NCI-H69 (cell line): ENCODE measurements at regions not wholly inside any gene's neighbourhood (a gene's known extent, or its start where the extent isn't known, plus 50 kb on each side); places are given as distances from the start of the nearest gene placed in this dataset.
"Not testable (repeated sequence)": the region's sequence is repeated elsewhere in the genome, so short reads cannot be mapped to it uniquely, and the experiment has no call there.

Experiments
- DNase-seq: peaks from one replicate; lab custom pipeline; 2025; lab: John Stamatoyannopoulos, UW

DNA sequence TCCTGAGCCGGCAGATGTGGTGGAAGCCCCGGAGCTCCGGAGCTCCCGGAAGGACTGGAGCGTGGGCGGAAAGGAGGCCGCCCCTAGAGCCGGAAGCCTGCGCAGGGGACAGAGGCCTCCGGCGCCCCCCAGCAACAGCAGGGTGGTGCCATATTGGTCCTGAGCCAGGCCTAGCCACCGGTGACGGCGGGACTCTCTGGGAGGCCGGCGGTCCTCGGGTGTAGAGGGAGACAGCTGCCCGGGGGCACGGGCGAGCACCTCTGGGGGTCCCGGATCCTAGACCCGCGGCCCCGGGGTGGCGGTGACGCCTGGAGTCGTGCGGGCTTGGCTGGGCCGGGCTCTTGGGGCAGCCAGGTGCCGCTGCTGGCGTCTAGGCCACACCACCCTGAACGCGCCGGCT, 1472.2 kb downstream of the FOXD4L5 start:
- not testable (repeated sequence) for DNase-seq

- DNase-seq, result not testable (repeated sequence)
These were observed 1480.8 kb downstream of the FOXD4L5 start for GRCh38 chr9:63804205-63804604.

- DNase-seq, result not testable (repeated sequence)
These were observed 1490.8 kb downstream of the FOXD4L5 start for GRCh38 chr9:63794081-63794685.

GRCh38 chr9:63787454-63787853, 1497.6 kb downstream of the FOXD4L5 start:
- not testable (repeated sequence) for DNase-seq

DNA sequence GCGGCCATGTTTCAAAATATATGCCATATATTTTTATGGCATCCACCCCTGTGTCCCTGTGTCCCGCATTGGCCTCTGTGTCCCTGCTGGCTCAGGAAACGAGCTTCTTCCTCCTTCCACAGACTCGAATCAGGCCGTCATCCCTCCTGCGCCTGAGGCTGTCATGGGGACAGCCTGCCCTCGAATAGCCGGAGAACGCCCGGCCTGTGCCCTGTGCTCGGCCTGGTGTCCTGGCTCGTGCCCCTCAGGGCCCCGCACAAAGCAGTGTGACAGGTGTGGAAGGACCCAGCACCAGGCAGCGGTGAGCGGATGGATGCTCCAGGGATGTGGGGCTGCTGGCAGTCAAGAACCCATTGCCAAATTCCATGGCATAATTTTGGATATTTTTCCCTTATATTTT, 1500.0 kb downstream of the FOXD4L5 start:
- DNase-seq, result not testable (repeated sequence)

DNA sequence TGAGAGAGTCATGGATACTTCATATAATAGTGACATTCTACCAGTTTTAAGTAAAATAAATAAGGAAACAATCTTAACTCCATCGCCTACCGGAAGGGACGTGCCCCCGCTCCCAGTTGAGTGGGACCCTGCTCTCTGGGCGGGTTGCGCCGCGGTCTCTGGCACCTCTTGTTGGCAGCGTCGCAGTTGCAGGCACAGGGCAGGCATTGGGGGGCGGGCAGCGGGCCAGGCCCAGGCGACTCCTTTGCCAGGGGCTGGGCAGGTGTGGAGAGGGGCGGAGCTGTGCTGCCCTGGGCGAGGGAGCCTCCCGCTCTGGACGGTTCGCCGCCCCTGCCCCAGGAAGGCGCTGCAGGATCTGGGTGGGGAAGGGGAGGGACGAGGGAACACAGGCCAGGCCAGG, 1500.6 kb downstream of the FOXD4L5 start:
- DNase-seq, result not testable (repeated sequence)

- not testable (repeated sequence) for DNase-seq
These were observed 1503.1 kb downstream of the FOXD4L5 start for GRCh38 chr9:63781817-63782439.

DNA sequence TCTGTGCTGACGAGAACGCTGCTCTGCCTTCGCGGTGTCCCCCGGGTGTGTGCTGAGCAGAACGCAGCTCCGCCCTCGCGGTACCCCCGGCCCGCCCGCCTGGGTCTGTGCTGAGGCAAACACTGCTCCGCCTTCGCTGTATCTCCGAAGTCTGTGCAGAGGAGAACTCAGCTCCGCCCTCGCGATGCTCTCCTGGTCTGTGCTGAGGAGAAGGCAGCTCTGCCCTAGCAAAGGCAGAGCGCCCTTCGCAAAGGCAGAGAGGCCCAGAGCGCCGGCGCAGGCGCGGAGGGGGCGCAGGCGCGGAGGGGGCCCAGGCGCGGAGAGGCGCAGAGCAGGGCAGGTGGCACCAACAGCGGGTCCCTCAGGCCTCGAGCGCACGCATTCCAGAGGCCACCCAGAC, 1503.6 kb downstream of the FOXD4L5 start:
- not testable (repeated sequence) for DNase-seq

GRCh38 chr9:63776220-63776619, 1508.8 kb downstream of the FOXD4L5 start:
- DNase-seq, result not testable (repeated sequence)

DNA sequence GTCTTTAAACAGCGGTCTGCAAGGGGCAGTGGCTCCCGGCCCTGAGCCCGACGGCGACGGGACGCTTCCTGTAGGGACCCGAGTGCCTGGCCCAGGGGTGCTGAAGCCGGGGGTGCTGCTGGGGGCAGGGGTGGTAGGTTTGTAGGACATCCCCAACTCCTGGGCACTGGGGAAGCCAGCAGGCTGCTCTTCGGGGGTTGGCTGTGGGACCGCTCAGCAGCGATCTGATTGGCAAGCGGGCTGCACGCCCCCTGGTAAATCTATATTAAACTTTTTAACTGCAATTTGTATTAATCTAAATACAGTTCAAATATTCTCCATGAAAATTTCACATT, 1510.0 kb downstream of the FOXD4L5 start:
- not testable (repeated sequence) for DNase-seq

GRCh38 chr9:63774369-63775091, 1510.5 kb downstream of the FOXD4L5 start:
- not testable (repeated sequence) for DNase-seq

DNA sequence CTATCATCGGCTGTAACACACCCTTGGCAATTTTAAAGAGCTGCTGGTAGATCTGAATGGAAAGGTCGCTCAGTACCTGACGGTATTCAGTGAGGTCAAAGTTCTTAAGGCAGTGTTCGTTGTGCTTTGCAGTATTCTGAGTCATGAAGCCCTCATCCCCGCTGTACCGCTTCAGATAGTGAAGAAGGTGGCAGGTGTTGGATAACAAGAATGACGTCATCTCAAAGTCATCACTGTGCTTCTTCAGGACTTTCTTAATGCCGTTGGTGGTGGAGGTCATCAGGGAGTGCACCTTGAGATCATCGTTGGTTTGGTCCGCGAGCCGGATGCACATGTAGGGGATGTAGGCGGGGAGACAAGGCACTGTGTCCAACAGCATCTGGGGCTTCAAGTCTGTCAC, 1522.8 kb downstream of the FOXD4L5 start:
- not testable (repeated sequence) for DNase-seq

DNA sequence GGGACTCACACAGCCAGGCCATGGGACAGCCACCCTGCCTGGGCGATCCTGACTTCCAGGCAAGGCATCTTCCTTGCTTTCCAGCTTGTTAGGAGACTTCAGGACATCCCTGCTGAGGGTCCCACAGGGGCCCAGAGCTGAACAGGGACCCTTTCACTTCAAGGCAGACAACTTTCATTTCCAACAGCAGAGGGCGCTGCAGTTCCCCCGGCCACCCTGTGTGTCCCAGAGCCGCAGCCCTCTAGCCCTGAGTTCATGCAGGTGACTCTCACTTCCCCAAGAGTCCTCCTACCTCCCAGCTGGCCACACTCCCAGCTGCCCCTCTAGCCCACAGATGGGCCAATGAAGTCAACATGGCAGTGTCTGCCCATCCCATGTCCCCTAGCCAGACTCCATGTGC, 1556.0 kb downstream of the FOXD4L5 start:
- not testable (repeated sequence) for DNase-seq

- no peak for DNase-seq
These were observed 1556.7 kb downstream of the FOXD4L5 start for GRCh38 chr9:63728287-63728686.

DNA sequence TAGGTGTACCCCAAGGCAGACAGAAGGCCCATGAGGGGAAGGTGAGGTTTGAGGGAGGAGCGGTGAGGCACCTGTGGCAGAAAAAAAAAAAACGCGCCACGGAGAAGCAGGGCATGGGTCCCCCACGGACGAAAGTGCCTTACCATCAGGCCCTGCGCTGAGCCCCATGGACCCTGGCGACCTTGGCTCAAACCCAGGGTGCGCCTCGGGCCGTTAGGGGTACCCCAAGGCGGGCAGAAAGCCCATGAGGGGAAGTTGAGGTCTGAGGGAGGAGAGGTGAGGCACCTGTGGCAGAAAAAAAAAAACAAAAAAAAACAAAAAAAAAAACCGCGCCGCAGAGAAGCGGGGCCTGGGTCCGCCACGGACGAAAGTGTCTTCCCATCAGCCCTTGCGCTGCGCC, 1576.7 kb downstream of the FOXD4L5 start:
- not testable (repeated sequence) for DNase-seq

DNA sequence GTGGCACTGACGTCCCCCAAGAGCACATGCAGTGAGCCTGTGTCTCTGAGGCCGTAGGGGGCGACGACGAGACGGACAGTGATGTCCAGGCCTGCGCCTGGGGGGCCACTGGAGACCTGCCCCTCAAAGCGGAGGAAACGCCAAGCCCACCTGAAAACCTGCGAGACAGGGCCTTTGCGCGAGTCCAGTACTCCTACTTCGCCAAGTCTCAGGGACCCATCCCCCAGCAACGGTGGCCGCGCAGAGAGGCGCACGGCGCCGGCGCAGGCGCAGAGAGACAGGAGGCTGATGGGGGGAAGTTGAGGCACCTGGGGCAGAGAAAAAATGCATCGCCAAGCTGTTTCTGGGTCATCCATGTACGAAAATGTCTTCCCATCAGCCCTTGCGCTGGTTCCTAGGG, 1580.6 kb downstream of the FOXD4L5 start:
- DNase-seq, result not testable (repeated sequence)

DNA sequence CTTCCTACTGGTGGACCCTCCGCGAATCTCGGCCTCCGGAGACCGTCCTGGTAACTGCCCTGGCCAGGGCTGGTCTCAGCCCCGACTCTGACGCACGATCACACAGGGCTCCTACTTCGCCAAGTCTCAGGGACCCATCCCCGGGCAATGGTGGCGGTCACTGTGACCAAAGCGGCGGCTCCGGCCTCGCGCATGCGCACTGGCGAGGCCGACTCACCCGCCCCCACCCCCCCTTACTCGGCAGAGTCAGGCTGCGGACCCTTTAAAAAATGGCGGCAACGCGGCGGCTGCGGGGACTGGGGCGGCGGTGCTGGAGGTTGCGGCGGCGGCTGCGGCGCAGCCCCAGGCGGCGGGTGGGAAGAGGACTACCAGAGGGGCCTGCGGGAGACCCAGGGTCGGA, 1581.3 kb downstream of the FOXD4L5 start:
- peak; percentile 8 for DNase-seq

DNA sequence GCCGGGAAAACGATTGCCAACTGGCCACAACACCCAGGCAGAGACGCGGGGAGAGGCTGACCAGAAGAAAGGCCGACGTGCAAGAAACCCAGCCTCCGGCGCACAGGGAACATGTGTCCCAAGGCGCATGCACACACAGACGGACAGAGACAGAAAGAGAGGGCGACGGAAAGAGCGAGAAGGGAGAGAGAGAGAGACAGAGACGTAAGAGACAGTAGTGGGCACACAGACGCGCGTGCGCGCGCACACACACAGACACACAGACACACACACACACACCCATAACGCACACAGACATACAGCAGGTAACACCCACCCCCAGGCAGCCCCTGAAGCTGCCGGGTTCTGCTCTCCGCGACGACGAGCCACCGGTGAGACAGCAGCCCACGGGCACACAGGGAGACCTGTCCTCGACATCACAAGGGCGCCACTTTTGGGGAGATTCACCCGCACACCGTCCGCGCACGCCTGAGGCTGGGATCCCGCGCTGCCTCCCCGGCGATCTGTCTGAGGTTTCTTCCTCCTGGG, 1581.8 kb downstream of the FOXD4L5 start:
- DNase-seq, result not testable (repeated sequence)
